ENCODE measurements at regions not wholly inside any gene's neighbourhood (a gene's known extent, or its start where the extent isn't known, plus 50 kb on each side); places are given as distances from the start of the nearest gene placed in this dataset.

- no peak for DNase-seq (ENCODE audit: low read depth, low spot score)
These were observed 85.6 kb downstream of the SNAPC1 start for GRCh38 chr14:61847861-61848260.

GRCh38 chr14:61854898-61855297, 92.7 kb downstream of the SNAPC1 start:
- no peak for DNase-seq (ENCODE audit: low read depth, low spot score)

GRCh38 chr14:61860294-61860918, 98.2 kb downstream of the SNAPC1 start:
- peak; percentile 45 for DNase-seq (ENCODE audit: low read depth, low spot score)

- no peak for DNase-seq (ENCODE audit: low read depth, low spot score)
These were observed 99.2 kb downstream of the SNAPC1 start for GRCh38 chr14:61861320-61861865.

GRCh38 chr14:61864329-61864898, 102.2 kb downstream of the SNAPC1 start:
- DNase-seq (ENCODE audit: low read depth, low spot score), result no peak

GRCh38 chr14:61866932-61867920, 105.0 kb downstream of the SNAPC1 start:
- no peak for DNase-seq (ENCODE audit: low read depth, low spot score)

- DNase-seq (ENCODE audit: low read depth, low spot score), result no peak
These were observed 106.6 kb downstream of the SNAPC1 start for GRCh38 chr14:61868846-61869245.

GRCh38 chr14:61870163-61870562, 107.9 kb downstream of the SNAPC1 start:
- DNase-seq (ENCODE audit: low read depth, low spot score), result no peak

GRCh38 chr14:61872452-61872851, 110.2 kb downstream of the SNAPC1 start:
- no peak for DNase-seq (ENCODE audit: low read depth, low spot score)

- DNase-seq (ENCODE audit: low read depth, low spot score), result no peak
These were observed 113.3 kb downstream of the SNAPC1 start for GRCh38 chr14:61875483-61875882.

GRCh38 chr14:61876362-61877034, 114.3 kb downstream of the SNAPC1 start:
- DNase-seq (ENCODE audit: low read depth, low spot score), result no peak

- DNase-seq (ENCODE audit: low read depth, low spot score), result peak; percentile 17
These were observed 114.8 kb downstream of the SNAPC1 start for GRCh38 chr14:61877035-61877390.

- no peak for DNase-seq (ENCODE audit: low read depth, low spot score)
These were observed 115.5 kb downstream of the SNAPC1 start for GRCh38 chr14:61877768-61878167.

- DNase-seq (ENCODE audit: low read depth, low spot score), result no peak
These were observed 116.7 kb downstream of the SNAPC1 start for GRCh38 chr14:61878931-61879330.

- no peak for DNase-seq (ENCODE audit: low read depth, low spot score)
These were observed 118.8 kb downstream of the SNAPC1 start for GRCh38 chr14:61881046-61881445.

- no peak for DNase-seq (ENCODE audit: low read depth, low spot score)
These were observed 122.5 kb downstream of the SNAPC1 start for GRCh38 chr14:61884711-61885110.

GRCh38 chr14:61885203-61885961, 123.2 kb downstream of the SNAPC1 start:
- DNase-seq (ENCODE audit: low read depth, low spot score), result no peak

- DNase-seq (ENCODE audit: low read depth, low spot score), result no peak
These were observed 125.4 kb downstream of the SNAPC1 start for GRCh38 chr14:61887628-61888027.

- DNase-seq (ENCODE audit: low read depth, low spot score), result no peak
These were observed 127.7 kb downstream of the SNAPC1 start for GRCh38 chr14:61889914-61890351.

GRCh38 chr14:61891170-61891569, 128.9 kb downstream of the SNAPC1 start:
- DNase-seq (ENCODE audit: low read depth, low spot score), result no peak

GRCh38 chr14:61891810-61892209, 129.6 kb downstream of the SNAPC1 start:
- DNase-seq (ENCODE audit: low read depth, low spot score), result no peak

Measured in ELF-1 (cell line).